Skeletal muscle tissue (tissue), 3 donors: ENCODE measurements at regions not wholly inside any gene's neighbourhood (a gene's known extent, or its start where the extent isn't known, plus 50 kb on each side); places are given as distances from the start of the nearest gene placed in this dataset.
A peak's percentile ranks its signal among the peaks of the same experiment; 100 is the strongest.

Experiments used
- H3K27ac ChIP-seq: one replicate; pipeline ENCODE4 v1.7.0; 2013; ENCODE audit warnings: mild to moderate bottlenecking, low read depth, low read length, inconsistent platforms
- H3K27me3 ChIP-seq, 3 donors: one replicate each; pipeline ENCODE4 v1.7.0; 2013; ENCODE audit warnings: low read length in 3 of 3; ENCODE audit not compliant: control insufficient read depth in 3 of 3, insufficient read depth in 3 of 3
- H3K36me3 ChIP-seq, 3 donors: one replicate each; pipeline ENCODE4 v1.7.0; 2013; ENCODE audit warnings: low read length in 3 of 3; ENCODE audit not compliant: control insufficient read depth in 3 of 3, insufficient read depth in 3 of 3
- H3K4me1 ChIP-seq, 3 donors: one replicate each; pipeline ENCODE4 v1.7.0; 2013; ENCODE audit warnings: low read length in 3 of 3, mild to moderate bottlenecking in 3 of 3; ENCODE audit not compliant: control insufficient read depth in 3 of 3, insufficient read depth in 3 of 3
- H3K4me3 ChIP-seq, 3 donors: one replicate each; pipeline ENCODE4 v1.7.0; 2013; ENCODE audit warnings: low read length in 3 of 3
- H3K9ac ChIP-seq, 3 donors: one replicate each; pipeline ENCODE4 v1.7.0; 2013; ENCODE audit warnings: low read length in 3 of 3, mild to moderate bottlenecking in 3 of 3, moderate library complexity in 2 of 3, low read depth in 1 of 3
- H3K9me3 ChIP-seq, 3 donors: one replicate each; pipeline ENCODE4 v1.7.0; 2013; ENCODE audit warnings: low read length in 3 of 3; ENCODE audit not compliant: control insufficient read depth in 3 of 3
- donor health status: Osteomylitis.

DNA sequence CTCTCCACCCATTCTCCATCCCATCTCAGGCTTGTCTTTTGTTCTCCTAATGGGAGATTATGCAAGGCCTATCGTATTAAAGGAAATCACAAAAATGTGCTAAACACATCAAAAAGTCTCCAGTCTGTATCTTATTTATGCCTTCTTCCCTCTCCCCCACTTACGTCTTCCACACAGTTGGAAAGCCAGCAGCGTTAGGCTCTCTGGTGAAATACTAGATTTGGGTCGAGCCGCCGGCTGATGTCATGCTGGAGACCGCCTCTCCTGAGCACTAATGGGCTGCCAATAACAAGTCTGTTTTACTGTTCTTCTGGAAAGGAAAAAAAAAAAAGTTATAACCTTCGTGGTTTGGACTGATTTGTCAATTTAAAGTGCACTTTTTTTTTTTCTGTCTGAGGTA is 182.7 kb upstream of the SIX2 start:
- Histone ChIP-seq H3K9ac (no peak overlapping the region), H3K27ac (no peak overlapping the region), H3K36me3 (no peaks in the 10 kb centered on the region), H3K4me3 (no peak overlapping the region), H3K9me3 (no peaks in the 10 kb centered on the region), H3K27me3 (peaks cover 0 to 4% (median 0%) of the 10 kb centered on the region in 3 donors), H3K4me1 (no peaks in the 10 kb centered on the region)

- H3K27me3 ChIP-seq = peaks cover 0 to 4% (median 0%) of the 10 kb centered on the region in 3 donors
- H3K4me3 ChIP-seq = peak overlapping the region in 1 of 3 donors; percentile 15
- no peaks in the 10 kb centered on the region for H3K9me3 ChIP-seq
- no peak overlapping the region for H3K9ac ChIP-seq
- H3K4me1 ChIP-seq = no peaks in the 10 kb centered on the region
- no peak overlapping the region for H3K27ac ChIP-seq
- no peaks in the 10 kb centered on the region for H3K36me3 ChIP-seq
Observed at GRCh38 chr2:45191146-45191863, 182.1 kb upstream of the SIX2 start.

DNA sequence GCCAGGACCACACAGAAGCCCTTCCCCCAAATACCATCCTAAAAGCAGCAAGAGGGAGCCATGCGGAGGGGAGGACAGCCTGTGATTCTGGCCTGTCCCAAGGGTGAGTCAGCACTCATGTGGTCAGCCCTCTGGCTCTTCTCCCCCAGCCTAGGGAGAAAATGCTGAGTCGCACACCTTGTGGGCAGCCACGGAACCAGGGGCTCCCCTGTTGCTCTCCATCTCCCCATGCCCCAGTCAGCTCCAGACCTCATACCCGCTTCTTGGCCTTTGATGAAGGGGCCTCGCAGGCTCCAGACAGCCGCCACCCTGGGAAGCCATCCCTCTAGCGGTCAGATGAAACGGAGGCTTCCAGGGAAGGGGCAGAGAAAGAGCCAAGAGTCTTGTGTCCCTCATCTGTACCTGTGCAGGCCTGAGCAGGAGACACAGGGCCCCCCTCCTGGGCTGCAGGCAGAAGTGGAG is 181.3 kb upstream of the SIX2 start:
- Histone ChIP-seq H3K4me1 (no peaks in the 10 kb centered on the region), H3K27me3 (peaks cover 0 to 4% (median 0%) of the 10 kb centered on the region in 3 donors), H3K36me3 (no peaks in the 10 kb centered on the region), H3K9ac (no peak overlapping the region), H3K27ac (no peak overlapping the region), H3K9me3 (no peaks in the 10 kb centered on the region), H3K4me3 (no peak overlapping the region)

DNA sequence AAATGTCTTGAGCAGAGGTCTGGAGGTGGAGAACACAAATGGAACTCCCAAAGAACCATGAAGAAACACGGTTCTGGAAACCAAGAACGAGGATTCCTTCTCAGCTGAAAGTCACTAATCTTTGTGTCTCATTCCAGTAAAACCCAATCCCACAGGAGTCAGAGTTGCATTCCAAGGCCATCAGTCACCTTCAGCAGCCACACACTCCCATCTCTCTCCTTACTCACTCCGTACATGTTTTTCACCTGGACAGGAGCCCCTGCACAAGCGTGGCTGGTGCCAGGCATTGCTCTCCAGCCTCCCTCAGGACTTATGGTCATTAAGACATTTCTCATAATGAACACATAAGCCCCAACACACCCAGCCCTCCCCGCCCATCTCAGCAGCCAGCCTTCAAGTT is 175.4 kb upstream of the SIX2 start:
- no peaks in the 10 kb centered on the region for H3K4me1 ChIP-seq
- peaks cover 0 to 6% (median 4%) of the 10 kb centered on the region in 3 donors for H3K27me3 ChIP-seq
- H3K9me3 ChIP-seq = no peaks in the 10 kb centered on the region
- no peaks in the 10 kb centered on the region for H3K36me3 ChIP-seq
- H3K4me3 ChIP-seq = no peak overlapping the region
- no peak overlapping the region for H3K27ac ChIP-seq
- H3K9ac ChIP-seq = no peak overlapping the region

GRCh38 chr2:45182667-45183295 is 173.5 kb upstream of the SIX2 start:
- Histone ChIP-seq H3K4me1 (no peaks in the 10 kb centered on the region), H3K9ac (no peak overlapping the region), H3K9me3 (no peaks in the 10 kb centered on the region), H3K4me3 (no peak overlapping the region), H3K27ac (no peak overlapping the region), H3K36me3 (no peaks in the 10 kb centered on the region), H3K27me3 (peaks cover 0 to 6% (median 4%) of the 10 kb centered on the region in 3 donors)

GRCh38 chr2:45180779-45181178 is 171.5 kb upstream of the SIX2 start:
- no peaks in the 10 kb centered on the region for H3K36me3 ChIP-seq
- no peaks in the 10 kb centered on the region for H3K4me1 ChIP-seq
- no peaks in the 10 kb centered on the region for H3K9me3 ChIP-seq
- no peak overlapping the region for H3K27ac ChIP-seq
- H3K27me3 ChIP-seq = peaks cover 0 to 6% (median 4%) of the 10 kb centered on the region in 3 donors
- H3K9ac ChIP-seq = no peak overlapping the region
- no peak overlapping the region for H3K4me3 ChIP-seq

- H3K27ac ChIP-seq = no peak overlapping the region
- no peaks in the 10 kb centered on the region for H3K36me3 ChIP-seq
- peaks cover 0 to 6% (median 4%) of the 10 kb centered on the region in 3 donors for H3K27me3 ChIP-seq
- H3K9me3 ChIP-seq = peaks cover 0 to under 1% (median 0%) of the 10 kb centered on the region in 3 donors
- no peak overlapping the region for H3K9ac ChIP-seq
- no peak overlapping the region for H3K4me3 ChIP-seq
- H3K4me1 ChIP-seq = no peaks in the 10 kb centered on the region
Observed at GRCh38 chr2:45180033-45180746, 170.9 kb upstream of the SIX2 start.

GRCh38 chr2:45178854-45179253 is 169.6 kb upstream of the SIX2 start:
- Histone ChIP-seq H3K27me3 (peaks cover 0 to 4% (median 2%) of the 10 kb centered on the region in 3 donors), H3K9ac (no peak overlapping the region), H3K36me3 (no peaks in the 10 kb centered on the region), H3K4me1 (no peaks in the 10 kb centered on the region), H3K9me3 (peaks cover 0 to 1% (median 0%) of the 10 kb centered on the region in 3 donors), H3K27ac (no peak overlapping the region), H3K4me3 (no peak overlapping the region)

DNA sequence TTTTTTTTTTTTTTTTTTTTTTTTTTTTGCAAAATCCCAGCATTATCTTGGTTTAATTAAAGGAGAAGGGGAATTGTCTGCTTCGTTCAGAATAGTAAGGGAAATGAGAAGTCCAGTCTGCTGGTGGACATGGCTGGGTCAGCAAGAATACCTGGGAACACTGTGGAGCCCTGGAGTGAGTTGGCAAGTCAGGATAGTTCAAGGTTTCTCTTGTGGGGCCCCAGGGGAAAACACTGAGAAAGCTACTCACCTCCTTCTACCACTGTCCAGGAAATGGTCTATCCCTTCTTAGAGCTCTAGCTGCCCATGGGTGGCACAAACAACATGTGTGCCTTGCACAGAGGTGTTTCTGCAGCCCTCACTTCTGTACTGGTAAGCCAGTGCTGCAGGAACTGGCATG is 169.1 kb upstream of the SIX2 start:
- peaks cover 0 to 1% (median 0%) of the 10 kb centered on the region in 3 donors for H3K9me3 ChIP-seq
- H3K27me3 ChIP-seq = peaks cover 0 to 4% (median 4%) of the 10 kb centered on the region in 3 donors
- no peaks in the 10 kb centered on the region for H3K4me1 ChIP-seq
- no peaks in the 10 kb centered on the region for H3K36me3 ChIP-seq
- no peak overlapping the region for H3K9ac ChIP-seq
- no peak overlapping the region for H3K27ac ChIP-seq
- no peak overlapping the region for H3K4me3 ChIP-seq

DNA sequence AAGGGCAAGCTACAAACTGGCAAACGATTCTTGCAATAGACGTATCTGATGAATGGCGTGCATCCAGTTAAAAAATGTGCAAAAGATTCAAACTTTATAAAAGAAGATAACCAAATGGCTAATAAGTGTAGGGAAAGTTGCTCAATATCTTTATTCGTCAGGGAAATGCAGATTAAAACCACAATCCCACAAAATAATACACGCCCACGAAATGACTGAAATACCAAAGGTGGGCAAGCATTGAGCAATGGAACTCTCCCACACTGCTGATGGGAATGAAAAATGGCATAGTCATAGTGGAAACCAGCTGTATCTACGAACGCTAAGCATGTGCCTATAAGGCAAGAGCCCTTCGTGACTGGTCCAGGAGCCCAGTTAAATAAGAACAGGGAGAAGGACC is 168.6 kb upstream of the SIX2 start:
- Histone ChIP-seq H3K4me1 (no peaks in the 10 kb centered on the region), H3K4me3 (no peak overlapping the region), H3K36me3 (no peaks in the 10 kb centered on the region), H3K9me3 (peaks cover 0 to 1% (median 0%) of the 10 kb centered on the region in 3 donors), H3K9ac (no peak overlapping the region), H3K27ac (no peak overlapping the region), H3K27me3 (peaks cover 0 to 4% (median 4%) of the 10 kb centered on the region in 3 donors)
